LNCaP clone FGC (cell line): ENCODE measurements at regions not wholly inside any gene's neighbourhood (a gene's known extent, or its start where the extent isn't known, plus 50 kb on each side); places are given as distances from the start of the nearest gene placed in this dataset.
A peak's percentile ranks its signal among the peaks of the same experiment; 100 is the strongest.
"Not testable (repeated sequence)": the region's sequence is repeated elsewhere in the genome, so short reads cannot be mapped to it uniquely, and the experiment has no call there.

Experiments
- DNase-seq: peaks from one replicate; pipeline ENCODE4 v3.0.0-alpha.2; 2011; ENCODE audit warnings: low read depth
- H3K4me3 ChIP-seq: 2 replicates; pipeline ENCODE4 v1.5.1; 2011; ENCODE audit warnings: mild to moderate bottlenecking, low read depth, low read length, control low read depth
- TF ChIP-seq, protein P1 (sequence below): IDR thresholded peaks from 2 replicates; pipeline ENCODE4 v1.5.1; 2012; ENCODE audit warnings: mild to moderate bottlenecking; ENCODE audit not compliant: control insufficient read depth, insufficient read depth; ENCODE audit errors: extremely low read depth

DNA sequence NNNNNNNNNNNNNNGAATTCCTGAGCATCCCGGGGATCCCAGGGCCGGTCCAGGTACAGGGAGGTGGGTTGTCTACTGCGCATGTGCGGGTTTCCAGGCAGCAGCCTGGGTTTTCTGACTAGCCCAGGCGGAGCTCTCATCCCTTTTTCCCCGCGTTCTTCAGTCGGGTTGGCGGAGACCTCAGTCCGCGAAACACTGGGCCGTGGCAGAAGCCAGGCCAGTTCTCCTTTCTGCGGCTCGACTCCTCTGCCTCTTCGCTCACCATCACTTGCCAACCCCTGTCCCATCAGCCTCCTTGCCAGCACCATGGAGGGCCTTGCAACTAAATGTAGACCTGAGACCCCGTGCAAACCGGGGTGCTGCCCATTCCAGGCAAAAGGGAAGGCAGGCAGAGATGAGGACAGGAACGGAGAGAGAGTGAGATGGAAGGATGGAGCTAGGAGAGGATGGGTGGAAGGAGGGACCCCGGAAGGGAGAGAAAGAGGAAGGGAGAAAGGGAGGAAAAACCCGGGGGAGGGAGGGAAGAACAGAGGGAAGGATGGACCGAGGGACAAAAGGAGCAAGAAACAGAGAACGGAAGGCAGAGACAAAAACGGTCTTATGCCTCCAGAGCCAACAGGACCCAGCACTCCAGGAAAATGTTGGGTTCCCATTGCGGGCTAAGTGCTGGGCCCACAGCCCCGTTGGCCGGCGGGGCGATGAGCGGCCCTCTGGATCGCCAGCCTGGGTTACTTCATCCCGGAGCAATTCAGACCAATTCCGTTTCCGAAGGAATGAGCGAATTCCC, 445.4 kb upstream of the DEFB115 start:
- TF ChIP-seq, protein P1, sequence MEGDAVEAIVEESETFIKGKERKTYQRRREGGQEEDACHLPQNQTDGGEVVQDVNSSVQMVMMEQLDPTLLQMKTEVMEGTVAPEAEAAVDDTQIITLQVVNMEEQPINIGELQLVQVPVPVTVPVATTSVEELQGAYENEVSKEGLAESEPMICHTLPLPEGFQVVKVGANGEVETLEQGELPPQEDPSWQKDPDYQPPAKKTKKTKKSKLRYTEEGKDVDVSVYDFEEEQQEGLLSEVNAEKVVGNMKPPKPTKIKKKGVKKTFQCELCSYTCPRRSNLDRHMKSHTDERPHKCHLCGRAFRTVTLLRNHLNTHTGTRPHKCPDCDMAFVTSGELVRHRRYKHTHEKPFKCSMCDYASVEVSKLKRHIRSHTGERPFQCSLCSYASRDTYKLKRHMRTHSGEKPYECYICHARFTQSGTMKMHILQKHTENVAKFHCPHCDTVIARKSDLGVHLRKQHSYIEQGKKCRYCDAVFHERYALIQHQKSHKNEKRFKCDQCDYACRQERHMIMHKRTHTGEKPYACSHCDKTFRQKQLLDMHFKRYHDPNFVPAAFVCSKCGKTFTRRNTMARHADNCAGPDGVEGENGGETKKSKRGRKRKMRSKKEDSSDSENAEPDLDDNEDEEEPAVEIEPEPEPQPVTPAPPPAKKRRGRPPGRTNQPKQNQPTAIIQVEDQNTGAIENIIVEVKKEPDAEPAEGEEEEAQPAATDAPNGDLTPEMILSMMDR, result no peak
- peak overlapping the region; percentile 45 for H3K4me3 ChIP-seq
- DNase-seq, result peak; percentile 52

DNA sequence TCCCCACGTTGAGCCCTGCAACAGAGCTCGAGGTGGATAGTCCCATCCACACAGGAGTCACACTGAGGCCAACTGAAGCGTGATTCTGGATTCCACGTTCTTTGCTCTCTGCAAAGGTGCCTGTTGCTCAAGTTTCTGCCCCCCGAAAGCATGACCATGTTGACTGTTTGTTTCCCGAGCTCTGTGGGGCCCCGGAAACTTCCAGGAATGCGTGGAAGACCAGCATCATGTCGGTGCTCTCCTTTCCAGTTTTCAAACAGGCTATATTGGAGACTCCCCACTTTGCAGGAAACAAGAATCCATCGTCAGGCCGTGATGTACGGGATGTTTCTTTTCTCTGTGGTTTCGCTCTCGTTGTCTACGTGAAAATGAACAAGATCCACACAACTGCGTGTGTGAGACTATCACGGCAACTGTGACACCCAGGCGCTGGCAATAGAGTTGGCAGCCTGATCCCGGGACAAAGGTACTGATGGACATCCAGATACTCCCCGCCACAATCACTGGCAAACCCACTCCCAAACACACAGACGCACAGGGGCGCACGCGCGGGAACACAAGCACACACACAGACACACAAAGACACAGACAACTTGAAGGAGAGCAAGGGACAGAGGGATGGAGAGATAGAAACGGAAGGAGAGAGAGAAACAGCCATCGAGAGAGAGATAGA, 444.6 kb upstream of the DEFB115 start:
- TF ChIP-seq, protein P1, result no peak
- DNase-seq, result no peak
- no peak overlapping the region for H3K4me3 ChIP-seq

GRCh38 chr20:30813412-30814311, 443.8 kb upstream of the DEFB115 start:
- not testable (repeated sequence) for DNase-seq, H3K4me3 ChIP-seq

- not testable (repeated sequence) for DNase-seq
These were observed 443.2 kb upstream of the DEFB115 start for GRCh38 chr20:30814312-30814639.

DNA sequence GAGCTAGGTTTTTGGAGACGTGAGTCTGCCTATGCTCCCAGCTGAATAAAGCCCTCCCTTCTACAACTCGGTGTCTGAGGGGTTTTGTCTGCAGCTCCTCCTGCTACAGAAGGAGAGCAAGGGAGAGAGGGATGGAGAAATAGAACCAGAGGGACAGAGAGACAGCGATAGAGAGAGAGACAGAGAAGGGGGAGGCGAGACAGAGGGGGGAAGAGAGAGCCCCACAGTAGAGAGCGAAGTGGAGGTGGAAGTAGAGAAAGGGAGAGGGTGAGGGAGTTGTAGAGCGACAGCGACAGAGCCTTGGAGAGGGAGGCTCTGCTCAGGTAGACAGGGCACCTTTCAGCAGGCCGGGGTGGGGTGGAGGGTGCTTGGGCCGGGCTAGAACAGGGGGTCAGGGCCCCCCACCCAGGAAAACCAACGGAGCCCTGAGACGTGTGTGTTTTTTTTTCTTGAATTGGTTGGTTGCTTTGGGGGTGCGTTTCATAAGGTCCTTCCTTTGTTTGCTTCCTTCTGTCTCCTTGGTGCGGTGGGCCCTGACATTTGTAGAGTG, 442.4 kb upstream of the DEFB115 start:
- DNase-seq, H3K4me3 ChIP-seq: not testable (repeated sequence)

More at GRCh38 chr20:30814312-30814639, 443.2 kb upstream of the DEFB115 start:
- H3K4me3 ChIP-seq, result not testable (repeated sequence)

DNA sequence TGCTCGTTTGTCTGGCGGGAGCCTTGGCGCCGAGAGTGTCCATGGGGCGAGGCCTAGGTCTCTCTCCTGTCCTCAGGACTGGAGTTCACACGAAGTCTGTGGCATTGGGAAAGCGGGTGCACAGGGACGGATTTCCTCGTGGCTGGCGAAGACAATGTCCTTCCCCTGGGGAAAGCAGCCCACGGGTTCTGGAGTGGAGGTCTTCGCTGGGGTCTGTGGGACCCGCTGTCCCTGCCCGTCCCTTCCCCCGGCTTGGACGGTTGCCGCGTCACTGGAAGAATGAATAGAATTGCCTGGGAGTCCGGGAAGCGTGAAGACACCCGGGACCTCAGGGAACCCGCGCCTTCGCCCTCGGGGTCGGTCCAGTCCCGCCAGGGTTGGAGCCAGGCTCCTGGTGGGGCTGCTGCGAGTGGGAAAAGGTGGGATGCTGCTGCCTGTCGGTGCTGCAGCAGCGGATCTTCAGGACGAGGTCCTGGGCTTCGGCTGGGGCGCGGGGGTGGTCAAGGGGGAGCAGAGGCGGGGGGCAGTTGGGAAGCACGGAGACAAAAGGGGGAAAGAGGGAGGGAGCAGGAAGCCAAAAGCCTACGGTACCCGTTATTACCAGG, 441.8 kb upstream of the DEFB115 start:
- no peak for DNase-seq
- H3K4me3 ChIP-seq, result no peak overlapping the region
- TF ChIP-seq, protein P1, result no peak

GRCh38 chr20:30816182-30816645, 441.2 kb upstream of the DEFB115 start:
- no peak overlapping the region for H3K4me3 ChIP-seq
- DNase-seq, result no peak
- TF ChIP-seq, protein P1, result no peak

GRCh38 chr20:30821615-30822014, 435.8 kb upstream of the DEFB115 start:
- H3K4me3 ChIP-seq, DNase-seq: not testable (repeated sequence)

- not testable (repeated sequence) for DNase-seq
These were observed 432.8 kb upstream of the DEFB115 start for GRCh38 chr20:30824666-30825065.

GRCh38 chr20:30845923-30846322, 411.5 kb upstream of the DEFB115 start:
- not testable (repeated sequence) for DNase-seq, H3K4me3 ChIP-seq

More at GRCh38 chr20:30824666-30825065, 432.8 kb upstream of the DEFB115 start:
- not testable (repeated sequence) for H3K4me3 ChIP-seq

DNA sequence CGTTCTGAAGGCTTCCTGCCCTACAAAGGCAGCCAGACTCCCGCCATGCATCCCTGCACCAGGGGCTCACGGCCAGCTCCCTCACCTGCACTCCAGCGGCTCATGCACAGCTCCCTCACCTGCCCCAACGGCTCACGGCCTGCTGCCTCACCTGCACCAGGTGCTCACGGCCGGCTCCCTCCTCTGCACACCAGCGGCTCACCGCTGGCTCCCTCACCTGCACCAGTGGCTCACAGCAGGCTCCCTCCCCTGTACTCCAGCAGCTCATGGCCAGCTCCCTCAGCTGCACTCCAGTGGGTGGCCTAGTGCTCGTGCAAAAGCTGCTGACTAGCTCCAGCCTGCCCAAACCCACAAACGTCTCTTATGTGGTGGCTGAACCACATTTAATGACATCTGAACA, 389.2 kb upstream of the DEFB115 start:
- not testable (repeated sequence) for DNase-seq, H3K4me3 ChIP-seq

GRCh38 chr20:30871127-30871526, 386.3 kb upstream of the DEFB115 start:
- H3K4me3 ChIP-seq, DNase-seq: not testable (repeated sequence)

DNA sequence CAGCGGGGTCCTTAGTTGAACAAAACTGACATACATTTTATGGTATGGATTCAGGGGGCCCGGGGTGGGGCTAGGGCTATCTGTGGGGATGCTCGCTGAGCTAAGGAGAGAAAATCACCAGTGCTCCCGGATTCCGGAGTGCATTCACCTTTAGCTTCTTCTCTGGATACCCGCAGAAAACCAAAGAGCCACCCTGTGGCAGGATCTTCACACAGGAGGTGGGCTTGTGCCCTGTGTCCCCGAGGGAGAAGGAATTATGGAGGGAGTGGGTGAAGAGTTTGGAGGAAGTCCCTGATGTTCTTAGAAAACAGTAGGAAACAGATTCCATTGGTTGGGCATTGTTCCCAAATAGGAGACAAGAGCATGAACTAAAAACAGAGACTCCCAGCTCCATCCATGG, 385.2 kb upstream of the DEFB115 start:
- DNase-seq, H3K4me3 ChIP-seq: not testable (repeated sequence)
